ENCODE measurements at regions not wholly inside any gene's neighbourhood (a gene's known extent, or its start where the extent isn't known, plus 50 kb on each side); places are given as distances from the start of the nearest gene placed in this dataset.

DNA sequence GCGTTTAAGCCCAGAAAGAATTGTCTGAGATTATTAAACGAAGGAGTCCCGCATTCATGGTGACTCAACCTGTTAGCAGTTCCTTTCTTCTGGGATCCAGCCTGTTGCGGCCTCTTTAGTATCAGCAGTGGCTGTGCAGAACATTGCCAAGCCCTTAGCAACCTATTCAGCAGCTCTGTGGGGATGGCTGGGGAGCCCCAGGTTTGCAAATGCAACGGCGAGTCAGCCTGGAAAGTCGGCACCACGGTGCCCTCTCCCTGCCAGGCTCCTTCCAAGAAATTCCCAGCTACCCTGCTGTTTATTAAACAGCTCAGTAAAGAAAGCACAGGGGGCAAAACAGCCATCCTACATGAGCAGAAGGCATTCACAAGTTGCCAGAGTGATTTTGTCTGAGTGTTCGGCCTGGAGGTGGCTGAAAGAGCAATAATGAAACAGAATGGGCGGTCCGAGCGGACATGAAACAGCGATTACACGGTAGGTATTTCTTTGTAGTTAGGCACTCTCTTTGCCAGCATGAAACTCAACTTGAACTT is 198.3 kb downstream of the BAMBI start:
- no peak overlapping the region for H3K4me3 ChIP-seq (ENCODE audit: low read depth, low read length)

DNA sequence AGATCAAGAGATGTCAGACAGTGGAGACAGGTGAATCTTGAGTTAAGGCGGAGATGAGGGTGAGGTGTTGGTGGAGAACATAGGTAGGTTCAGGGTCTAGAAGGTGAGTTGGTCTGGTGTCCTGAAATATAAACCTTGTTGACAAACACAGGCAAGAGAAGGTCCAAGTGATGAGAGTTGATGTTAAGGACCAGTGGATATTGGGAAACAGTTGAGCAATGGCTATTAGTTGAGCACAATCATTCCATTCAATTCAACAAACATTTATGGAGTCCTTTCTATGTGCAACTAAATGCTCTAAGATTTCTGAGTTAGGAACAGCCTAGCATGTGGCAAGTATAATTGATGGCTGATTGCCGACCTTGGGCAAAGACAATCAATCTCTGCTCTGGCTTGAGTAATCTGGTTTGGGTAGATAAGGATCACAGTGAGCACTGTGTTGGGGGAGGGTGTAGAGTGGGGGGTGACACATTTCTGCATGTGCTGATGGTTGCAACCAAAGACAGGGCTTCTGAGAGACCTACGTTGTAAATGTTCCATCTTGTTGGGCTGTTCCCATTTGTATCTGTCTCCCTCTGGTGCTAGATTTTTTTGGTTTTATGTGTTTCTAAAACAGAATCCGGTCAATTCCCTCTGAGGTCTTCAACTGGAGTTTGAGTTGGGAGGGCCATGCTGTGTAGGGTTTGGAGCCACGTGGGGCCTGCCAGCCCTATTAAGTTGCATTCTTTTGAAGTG is 201.1 kb downstream of the BAMBI start:
- TF ChIP-seq, protein P1, sequence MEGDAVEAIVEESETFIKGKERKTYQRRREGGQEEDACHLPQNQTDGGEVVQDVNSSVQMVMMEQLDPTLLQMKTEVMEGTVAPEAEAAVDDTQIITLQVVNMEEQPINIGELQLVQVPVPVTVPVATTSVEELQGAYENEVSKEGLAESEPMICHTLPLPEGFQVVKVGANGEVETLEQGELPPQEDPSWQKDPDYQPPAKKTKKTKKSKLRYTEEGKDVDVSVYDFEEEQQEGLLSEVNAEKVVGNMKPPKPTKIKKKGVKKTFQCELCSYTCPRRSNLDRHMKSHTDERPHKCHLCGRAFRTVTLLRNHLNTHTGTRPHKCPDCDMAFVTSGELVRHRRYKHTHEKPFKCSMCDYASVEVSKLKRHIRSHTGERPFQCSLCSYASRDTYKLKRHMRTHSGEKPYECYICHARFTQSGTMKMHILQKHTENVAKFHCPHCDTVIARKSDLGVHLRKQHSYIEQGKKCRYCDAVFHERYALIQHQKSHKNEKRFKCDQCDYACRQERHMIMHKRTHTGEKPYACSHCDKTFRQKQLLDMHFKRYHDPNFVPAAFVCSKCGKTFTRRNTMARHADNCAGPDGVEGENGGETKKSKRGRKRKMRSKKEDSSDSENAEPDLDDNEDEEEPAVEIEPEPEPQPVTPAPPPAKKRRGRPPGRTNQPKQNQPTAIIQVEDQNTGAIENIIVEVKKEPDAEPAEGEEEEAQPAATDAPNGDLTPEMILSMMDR (IDR thresholded peaks at IDR 0.05; ENCODE audit: low read depth, low read length) = peak; percentile 29
- no peak overlapping the region for H3K4me3 ChIP-seq (ENCODE audit: low read depth, low read length)
- no peaks in the 10 kb centered on the region for H3K9me3 ChIP-seq
- peak; percentile 11 for DNase-seq
- no peaks in the 10 kb centered on the region for H3K36me3 ChIP-seq
- H3K27me3 ChIP-seq = no peaks in the 10 kb centered on the region
- H3K4me1 ChIP-seq = peaks cover 7% of the 10 kb centered on the region

More for the DNA sequence above, 198.3 kb downstream of the BAMBI start:
- TF ChIP-seq, protein P1 (IDR thresholded peaks at IDR 0.05; ENCODE audit: low read depth, low read length) = no peak
- Histone ChIP-seq H3K9me3 (no peaks in the 10 kb centered on the region), H3K36me3 (no peaks in the 10 kb centered on the region), H3K27me3 (no peaks in the 10 kb centered on the region), H3K4me1 (peaks cover 7% of the 10 kb centered on the region)
- DNase-seq = no peak

DNA sequence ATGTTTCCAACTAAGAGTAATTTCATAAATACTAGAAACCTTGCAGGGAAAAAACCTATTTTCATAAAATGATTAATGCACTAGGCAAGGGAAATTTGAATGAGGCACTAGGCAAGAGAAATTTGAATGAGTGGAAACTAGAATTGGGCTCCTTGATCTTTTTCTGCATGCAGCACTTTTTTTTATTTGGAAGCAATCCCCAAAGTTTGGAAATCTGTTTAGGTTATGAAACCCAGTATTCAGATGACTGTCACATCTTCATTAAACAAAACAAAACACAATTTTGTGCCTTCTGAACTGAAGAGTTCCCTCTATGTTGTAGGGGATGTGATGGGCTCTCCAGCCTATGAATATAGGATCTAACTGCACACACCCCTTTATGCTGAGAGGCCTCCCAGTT is 201.9 kb downstream of the BAMBI start:
- no peaks in the 10 kb centered on the region for H3K27me3 ChIP-seq
- H3K9me3 ChIP-seq = no peaks in the 10 kb centered on the region
- H3K4me3 ChIP-seq (ENCODE audit: low read depth, low read length) = no peak overlapping the region
- TF ChIP-seq, protein P1 (IDR thresholded peaks at IDR 0.05; ENCODE audit: low read depth, low read length) = no peak
- peaks cover 7% of the 10 kb centered on the region for H3K4me1 ChIP-seq
- H3K36me3 ChIP-seq = no peaks in the 10 kb centered on the region
- DNase-seq = no peak

DNA sequence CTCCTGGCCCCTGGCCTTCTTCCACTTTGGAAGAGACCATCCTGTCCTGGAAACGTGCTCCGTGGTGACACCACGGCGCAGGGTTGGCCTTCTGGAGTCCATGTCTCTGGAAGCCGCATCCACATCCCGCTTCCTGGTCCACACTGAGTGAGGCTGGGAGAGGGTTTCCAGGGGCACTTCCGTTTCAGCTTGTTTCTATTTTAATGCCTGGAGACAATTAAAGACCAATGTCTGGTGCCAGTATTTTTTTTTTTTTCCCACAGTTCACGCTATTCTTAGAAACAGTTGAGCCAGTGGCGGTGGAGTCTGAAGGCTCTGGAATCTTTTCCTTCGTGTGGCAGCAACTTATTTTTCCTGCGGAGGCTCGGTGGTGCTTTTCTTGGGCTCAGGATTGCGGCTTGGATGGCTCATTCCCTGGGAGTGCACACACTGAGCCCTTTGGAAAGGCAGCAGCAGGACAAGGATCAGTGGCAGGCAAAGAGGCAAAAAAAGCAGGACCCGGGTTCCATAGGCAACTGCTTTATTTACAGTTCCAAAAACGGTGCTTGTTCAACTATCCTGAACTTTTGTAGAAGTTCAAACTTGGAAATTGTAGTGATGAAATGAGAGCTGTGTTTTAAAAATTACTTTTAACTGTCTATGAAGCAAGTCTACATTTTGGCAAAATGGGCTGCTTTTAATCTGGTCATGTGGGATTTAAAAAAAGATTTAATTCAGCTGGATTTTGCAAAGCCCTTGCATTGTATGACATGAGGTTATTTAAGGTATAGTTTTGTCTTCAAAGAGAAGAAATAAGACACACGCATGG is 202.8 kb downstream of the BAMBI start:
- TF ChIP-seq, protein P1 (IDR thresholded peaks at IDR 0.05; ENCODE audit: low read depth, low read length) = no peak
- Histone ChIP-seq H3K4me1 (peaks cover 7% of the 10 kb centered on the region), H3K9me3 (no peaks in the 10 kb centered on the region), H3K27me3 (no peaks in the 10 kb centered on the region), H3K36me3 (no peaks in the 10 kb centered on the region), H3K4me3 (ENCODE audit: low read depth, low read length) (no peak overlapping the region)
- no peak for DNase-seq

DNA sequence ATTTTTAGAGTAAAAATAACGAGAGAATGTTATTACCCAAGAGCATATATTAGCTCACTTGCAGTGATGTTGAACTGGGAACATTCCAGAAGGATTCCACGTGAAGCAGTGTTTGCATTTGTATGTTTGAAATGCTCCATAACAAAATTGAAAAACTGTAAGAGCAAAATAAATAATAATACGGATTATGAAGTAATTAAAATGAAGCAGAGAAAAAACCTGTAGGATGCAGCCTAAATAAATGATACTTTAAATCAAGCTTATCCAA is 203.3 kb downstream of the BAMBI start:
- no peak for DNase-seq
- Histone ChIP-seq H3K36me3 (no peaks in the 10 kb centered on the region), H3K4me3 (ENCODE audit: low read depth, low read length) (no peak overlapping the region), H3K9me3 (no peaks in the 10 kb centered on the region), H3K4me1 (peaks cover 7% of the 10 kb centered on the region), H3K27me3 (no peaks in the 10 kb centered on the region)
- TF ChIP-seq, protein P1 (IDR thresholded peaks at IDR 0.05; ENCODE audit: low read depth, low read length) = no peak

Data from BE2C (cell line).